Chondrocyte (in vitro differentiated cells): ENCODE measurements at regions not wholly inside any gene's neighbourhood (a gene's known extent, or its start where the extent isn't known, plus 50 kb on each side); places are given as distances from the start of the nearest gene placed in this dataset.

Experiments
- DNase-seq: peaks from one replicate; pipeline ENCODE4 v3.0.0; 2021; ENCODE audit warnings: mixed read lengths, low spot score
- H3K27ac Mint-ChIP-seq: one replicate; pipeline ENCODE4 v1.8.0; 2021; ENCODE audit warnings: mild to moderate bottlenecking, moderate library complexity, mixed read lengths; ENCODE audit not compliant: unreplicated experiment
- H3K27me3 Mint-ChIP-seq: 2 replicates; pipeline ENCODE4 v1.8.0; 2021; ENCODE audit warnings: low read depth, mixed read lengths
- H3K36me3 Mint-ChIP-seq: 2 replicates; pipeline ENCODE4 v1.8.0; 2021; ENCODE audit warnings: low read depth, mixed read lengths
- H3K4me1 Mint-ChIP-seq: 2 replicates; pipeline ENCODE4 v1.8.0; 2021; ENCODE audit warnings: low read depth, mild to moderate bottlenecking, mixed read lengths
- H3K4me3 Mint-ChIP-seq: one replicate; pipeline ENCODE4 v1.8.0; 2021; ENCODE audit warnings: mild to moderate bottlenecking, moderate library complexity, mixed read lengths; ENCODE audit not compliant: unreplicated experiment
- H3K9me3 Mint-ChIP-seq: 2 replicates; pipeline ENCODE4 v1.8.0; 2021; ENCODE audit warnings: low read depth, mixed read lengths
- TF ChIP-seq, protein P1 (sequence below): fragments of 200-600 bp; sonication (generic); IDR thresholded peaks from 2 replicates; pipeline ENCODE4 v1.5.0; 2021; ENCODE audit warnings: antibody characterized with exemption, mild to moderate bottlenecking, moderate library complexity

GRCh38 chr4:119797238-119797894 is 168.8 kb upstream of the PDE5A start:
- no peak for DNase-seq
- H3K27me3 Mint-ChIP-seq: peaks cover 2% of the 10 kb centered on the region
- H3K9me3 Mint-ChIP-seq: no peaks in the 10 kb centered on the region
- no peak overlapping the region for H3K4me3 Mint-ChIP-seq
- TF ChIP-seq, protein P1, sequence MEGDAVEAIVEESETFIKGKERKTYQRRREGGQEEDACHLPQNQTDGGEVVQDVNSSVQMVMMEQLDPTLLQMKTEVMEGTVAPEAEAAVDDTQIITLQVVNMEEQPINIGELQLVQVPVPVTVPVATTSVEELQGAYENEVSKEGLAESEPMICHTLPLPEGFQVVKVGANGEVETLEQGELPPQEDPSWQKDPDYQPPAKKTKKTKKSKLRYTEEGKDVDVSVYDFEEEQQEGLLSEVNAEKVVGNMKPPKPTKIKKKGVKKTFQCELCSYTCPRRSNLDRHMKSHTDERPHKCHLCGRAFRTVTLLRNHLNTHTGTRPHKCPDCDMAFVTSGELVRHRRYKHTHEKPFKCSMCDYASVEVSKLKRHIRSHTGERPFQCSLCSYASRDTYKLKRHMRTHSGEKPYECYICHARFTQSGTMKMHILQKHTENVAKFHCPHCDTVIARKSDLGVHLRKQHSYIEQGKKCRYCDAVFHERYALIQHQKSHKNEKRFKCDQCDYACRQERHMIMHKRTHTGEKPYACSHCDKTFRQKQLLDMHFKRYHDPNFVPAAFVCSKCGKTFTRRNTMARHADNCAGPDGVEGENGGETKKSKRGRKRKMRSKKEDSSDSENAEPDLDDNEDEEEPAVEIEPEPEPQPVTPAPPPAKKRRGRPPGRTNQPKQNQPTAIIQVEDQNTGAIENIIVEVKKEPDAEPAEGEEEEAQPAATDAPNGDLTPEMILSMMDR: no peak
- no peaks in the 10 kb centered on the region for H3K4me1 Mint-ChIP-seq
- no peaks in the 10 kb centered on the region for H3K36me3 Mint-ChIP-seq
- no peak overlapping the region for H3K27ac Mint-ChIP-seq

GRCh38 chr4:119795986-119796578 is 167.5 kb upstream of the PDE5A start:
- Mint-ChIP-seq H3K4me1 (no peaks in the 10 kb centered on the region), H3K4me3 (no peak overlapping the region), H3K27me3 (peaks cover 2% of the 10 kb centered on the region), H3K36me3 (no peaks in the 10 kb centered on the region), H3K9me3 (no peaks in the 10 kb centered on the region), H3K27ac (no peak overlapping the region)
- no peak for DNase-seq
- TF ChIP-seq, protein P1: no peak

DNA sequence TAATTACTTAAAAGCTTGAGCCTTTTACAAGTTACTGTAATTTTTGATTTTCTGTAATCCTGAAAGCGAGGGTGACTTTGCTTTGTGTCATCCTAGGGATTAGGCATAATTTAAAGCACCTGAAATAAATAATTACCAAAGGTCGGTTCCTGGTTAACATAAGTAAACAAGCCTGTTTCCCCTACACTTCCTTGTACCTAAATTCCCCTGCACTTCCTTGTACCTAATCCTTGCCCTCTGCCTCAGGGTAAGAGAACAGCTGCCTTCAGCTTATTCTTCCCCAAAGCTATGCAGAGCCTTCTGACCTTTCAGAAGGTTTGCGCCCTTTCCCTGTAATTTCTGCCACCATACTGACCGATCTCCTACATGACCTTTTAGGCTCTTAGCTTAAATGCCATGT is 166.1 kb upstream of the PDE5A start:
- no peak overlapping the region for H3K27ac Mint-ChIP-seq
- TF ChIP-seq, protein P1: no peak
- DNase-seq: no peak
- H3K9me3 Mint-ChIP-seq: no peaks in the 10 kb centered on the region
- H3K27me3 Mint-ChIP-seq: peaks cover 2% of the 10 kb centered on the region
- H3K4me3 Mint-ChIP-seq: no peak overlapping the region
- no peaks in the 10 kb centered on the region for H3K36me3 Mint-ChIP-seq
- no peaks in the 10 kb centered on the region for H3K4me1 Mint-ChIP-seq

- no peaks in the 10 kb centered on the region for H3K4me1 Mint-ChIP-seq
- H3K9me3 Mint-ChIP-seq: no peaks in the 10 kb centered on the region
- no peak overlapping the region for H3K27ac Mint-ChIP-seq
- no peak overlapping the region for H3K4me3 Mint-ChIP-seq
- H3K27me3 Mint-ChIP-seq: peaks cover 2% of the 10 kb centered on the region
- DNase-seq: no peak
- H3K36me3 Mint-ChIP-seq: no peaks in the 10 kb centered on the region
- TF ChIP-seq, protein P1: no peak
Measured at GRCh38 chr4:119794113-119794512, 165.5 kb upstream of the PDE5A start.

GRCh38 chr4:119788349-119789266 is 160.0 kb upstream of the PDE5A start:
- Mint-ChIP-seq H3K9me3 (no peaks in the 10 kb centered on the region), H3K27ac (no peak overlapping the region), H3K27me3 (no peaks in the 10 kb centered on the region), H3K4me1 (no peaks in the 10 kb centered on the region), H3K36me3 (no peaks in the 10 kb centered on the region), H3K4me3 (no peak overlapping the region)
- no peak for DNase-seq
- TF ChIP-seq, protein P1: no peak
